ENCODE measurements at regions not wholly inside any gene's neighbourhood (a gene's known extent, or its start where the extent isn't known, plus 50 kb on each side); places are given as distances from the start of the nearest gene placed in this dataset.

GRCh38 chr5:13552361-13552760, 392.1 kb downstream of the DNAH5 start:
- TF ChIP-seq CTCF (IDR thresholded peaks at IDR 0.05 in 2 of 3, conservative IDR thresholded peaks at IDR 0.05 in 1 of 3; ENCODE audit: borderline replicate concordance in 1 of 3, insufficient read depth in 1 of 3, low read depth in 2 of 3, low read length in 2 of 3): no peak
- no peak for TF ChIP-seq SRF (IDR thresholded peaks at IDR 0.05; ENCODE audit: low read depth)
- TF ChIP-seq CEBPB (IDR thresholded peaks at IDR 0.05; ENCODE audit: low read depth): no peak
- no peak for TF ChIP-seq MAX (IDR thresholded peaks at IDR 0.05)
- TF ChIP-seq ELF1 (IDR thresholded peaks at IDR 0.05; ENCODE audit: borderline replicate concordance, low read depth): no peak
- TF ChIP-seq EZH2phosphoT487 (IDR thresholded peaks at IDR 0.05; ENCODE audit: borderline replicate concordance): no peak
- TF ChIP-seq ZFX (IDR thresholded peaks at IDR 0.05): no peak
- no peak for TF ChIP-seq EZH2 (IDR thresholded peaks at IDR 0.05)
- no peak for TF ChIP-seq TCF7L2 (IDR thresholded peaks at IDR 0.05; ENCODE audit: borderline replicate concordance, extremely low read depth, insufficient read depth, insufficient read length)
- Histone ChIP-seq H3K27me3 (ENCODE audit: insufficient read depth, low read length) (no peaks in the 10 kb centered on the region), H3K9ac (ENCODE audit: low read length) (no peak overlapping the region), H3K9me2 (ENCODE audit: insufficient read depth) (no peaks in the 10 kb centered on the region), H2AFZ (ENCODE audit: low read depth, low read length, poor library complexity, severe bottlenecking) (no peak overlapping the region), H3K9me3 (ENCODE audit: control insufficient read depth in 1 of 2, insufficient read depth in 1 of 2, low read depth in 1 of 2, low read length in 2 of 2) (peaks cover 6 to 13% of the 10 kb centered on the region in 2 experiments; a peak in 2 of 4 replicates), H3K79me2 (ENCODE audit: insufficient read depth, low read length) (no peaks in the 10 kb centered on the region), H3K27ac (ENCODE audit: low read depth, low read length) (no peak overlapping the region), H3K4me1 (ENCODE audit: control insufficient read depth in 1 of 2, insufficient read depth in 2 of 2, low read length in 2 of 2) (no peaks in the 10 kb centered on the region), H3K4me2 (ENCODE audit: low read length) (no peak overlapping the region), H4K20me1 (ENCODE audit: insufficient read depth) (no peaks in the 10 kb centered on the region), H3K4me3 (replicated peaks in 1 of 2; ENCODE audit: low read depth in 1 of 2, low read length in 2 of 2) (no peak overlapping the region), H3K36me3 (ENCODE audit: control insufficient read depth in 1 of 2, insufficient read depth in 2 of 2, low read length in 2 of 2) (no peaks in the 10 kb centered on the region)
- POLR2A ChIA-PET: no interaction called here
- intact Hi-C loops (cut with micrococcal nuclease): no loop called here
- RAD21 ChIA-PET (ENCODE audit: low non-redundant PET in 1 of 2, low total read pairs in 2 of 2, uncharacterized antibody in 2 of 2, unreplicated experiment in 2 of 2): no interaction called here
- BruUV-seq (replicated peaks): no TSS peak
- no peak for DNase-seq (ENCODE audit: low read depth, low spot score)
- CTCF ChIA-PET: no interaction called here
- no peak for ATAC-seq

GRCh38 chr5:13551645-13552044, 392.8 kb downstream of the DNAH5 start:
- POLR2A ChIA-PET: no interaction called here
- BruUV-seq (replicated peaks): no TSS peak

More at GRCh38 chr5:13551645-13552044, 392.8 kb downstream of the DNAH5 start:
- Histone ChIP-seq H3K79me2 (ENCODE audit: insufficient read depth, low read length) (no peaks in the 10 kb centered on the region), H3K9ac (ENCODE audit: low read length) (no peak overlapping the region), H3K36me3 (ENCODE audit: control insufficient read depth in 1 of 2, insufficient read depth in 2 of 2, low read length in 2 of 2) (no peaks in the 10 kb centered on the region), H3K27ac (ENCODE audit: low read depth, low read length) (no peak overlapping the region), H3K4me3 (replicated peaks in 1 of 2; ENCODE audit: low read depth in 1 of 2, low read length in 2 of 2) (no peak overlapping the region), H3K9me3 (ENCODE audit: control insufficient read depth in 1 of 2, insufficient read depth in 1 of 2, low read depth in 1 of 2, low read length in 2 of 2) (peaks cover 6 to 18% of the 10 kb centered on the region in 2 experiments; a peak in 2 of 4 replicates), H3K27me3 (ENCODE audit: insufficient read depth, low read length) (no peaks in the 10 kb centered on the region), H3K9me2 (ENCODE audit: insufficient read depth) (no peaks in the 10 kb centered on the region), H3K4me1 (ENCODE audit: control insufficient read depth in 1 of 2, insufficient read depth in 2 of 2, low read length in 2 of 2) (no peaks in the 10 kb centered on the region), H2AFZ (ENCODE audit: low read depth, low read length, poor library complexity, severe bottlenecking) (no peak overlapping the region), H3K4me2 (ENCODE audit: low read length) (no peak overlapping the region), H4K20me1 (ENCODE audit: insufficient read depth) (no peaks in the 10 kb centered on the region)
- intact Hi-C loops (cut with micrococcal nuclease): no loop called here
- CTCF ChIA-PET: no interaction called here
- TF ChIP-seq RAD21 (IDR thresholded peaks at IDR 0.05; ENCODE audit: low read depth) (no peak), EGR1 (IDR thresholded peaks at IDR 0.05; ENCODE audit: low read depth) (no peak), ZNF274 (IDR thresholded peaks at IDR 0.05; ENCODE audit: low read depth, low read length) (no peak), ZBTB33 (IDR thresholded peaks at IDR 0.05; ENCODE audit: extremely low read depth, insufficient replicate concordance, low read length) (no peak), FOSL1 (IDR thresholded peaks at IDR 0.05; ENCODE audit: low read depth) (no peak), MAX (IDR thresholded peaks at IDR 0.05) (no peak), SRF (IDR thresholded peaks at IDR 0.05; ENCODE audit: low read depth) (no peak), YY1 (IDR thresholded peaks at IDR 0.05; ENCODE audit: extremely low read depth, insufficient replicate concordance, low read depth, low read length) (no peak), POLR2A (IDR thresholded peaks at IDR 0.05; ENCODE audit: borderline replicate concordance, extremely low read depth, insufficient read depth, insufficient read length) (no peak), ZFX (IDR thresholded peaks at IDR 0.05) (no peak)
- DNase-seq (ENCODE audit: low read depth, low spot score) (no peak), ATAC-seq (no peak)
- RAD21 ChIA-PET (ENCODE audit: low non-redundant PET in 1 of 2, low total read pairs in 2 of 2, uncharacterized antibody in 2 of 2, unreplicated experiment in 2 of 2): no interaction called here

Data from HCT116 (cell line).